ENCODE measurements at regions not wholly inside any gene's neighbourhood (a gene's known extent, or its start where the extent isn't known, plus 50 kb on each side); places are given as distances from the start of the nearest gene placed in this dataset.
"Not testable (repeated sequence)": the region's sequence is repeated elsewhere in the genome, so short reads cannot be mapped to it uniquely, and the experiment has no call there.

- intact Hi-C loops (cut with micrococcal nuclease), result not testable (repeated sequence)
These were observed 220.9 kb upstream of the VKORC1L1 start for GRCh38 chr7:65651826-65652592.

DNA sequence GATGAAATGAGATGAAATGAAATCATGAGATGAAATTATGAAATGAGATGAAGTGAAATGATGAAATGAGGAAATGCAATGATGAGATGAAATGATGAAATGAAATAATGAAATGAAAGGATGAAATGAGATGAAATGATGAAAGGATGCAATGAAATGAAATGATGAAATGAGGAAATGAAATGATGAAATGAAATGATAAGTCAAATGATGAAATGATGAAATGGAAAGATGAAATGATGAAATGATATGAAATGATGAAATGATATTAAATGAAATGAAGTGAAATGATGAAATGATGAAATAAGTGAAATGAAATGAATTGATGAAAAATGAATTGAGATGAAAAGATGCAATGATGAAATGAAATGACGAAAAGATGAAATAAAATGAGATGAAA is 220.2 kb upstream of the VKORC1L1 start:
- H4K91ac ChIP-seq (ENCODE audit: insufficient read depth, low read depth, low read length); H2AK9ac ChIP-seq (replicated peaks; ENCODE audit: low read depth, low read length, poor library complexity); H3K56ac ChIP-seq (ENCODE audit: extremely low read depth, insufficient read depth, low read length); H3K79me1 ChIP-seq (ENCODE audit: low read depth in 1 of 2, low read length in 2 of 2); intact Hi-C loops (cut with micrococcal nuclease); H3K4ac ChIP-seq (ENCODE audit: low read depth, low read length); H2AK5ac ChIP-seq (ENCODE audit: low read depth, low read length); H2BK5ac ChIP-seq (ENCODE audit: low read depth, low read length, poor library complexity, severe bottlenecking); CTCF ChIA-PET; H3K27me3 ChIP-seq (ENCODE audit: control insufficient read depth, insufficient read depth, low read length); H3K4me1 ChIP-seq (ENCODE audit: control insufficient read depth, insufficient read depth, low read length); DNase-seq; in situ Hi-C loops (cut with MboI; ENCODE audit: low sequenced_read_pairs); H3K9me3 ChIP-seq (ENCODE audit: control insufficient read depth, insufficient read depth, low read length); BruUV-seq (replicated peaks); H2BK20ac ChIP-seq (ENCODE audit: low read depth, low read length); H4K5ac ChIP-seq (ENCODE audit: low read depth, low read length); H3K18ac ChIP-seq (ENCODE audit: low read depth, low read length); H2AFZ ChIP-seq (replicated peaks; ENCODE audit: low read length, poor library complexity); H3K4me2 ChIP-seq (ENCODE audit: low read depth, low read length); H3K14ac ChIP-seq (replicated peaks; ENCODE audit: low read depth, low read length); H3K23ac ChIP-seq (ENCODE audit: low read depth, low read length); H3K27ac ChIP-seq (ENCODE audit: insufficient read depth, low read length); H3K9me1 ChIP-seq (ENCODE audit: insufficient read depth, low read length); ATAC-seq (ENCODE audit: low read depth); H3K4me3 ChIP-seq (ENCODE audit: insufficient read depth, low read depth, low read length); H4K8ac ChIP-seq (ENCODE audit: low read depth in 2 of 2, low read length in 2 of 2); dilution Hi-C loops (cut with HindIII; ENCODE audit: low sequenced_read_pairs, unreplicated experiment); H3K36me3 ChIP-seq (ENCODE audit: control insufficient read depth, insufficient read depth, low read length); H2BK120ac ChIP-seq (ENCODE audit: low read depth, low read length); POLR2A ChIA-PET (ENCODE audit: unreplicated experiment); H2BK15ac ChIP-seq (ENCODE audit: low read depth, low read length); H4K20me1 ChIP-seq (ENCODE audit: insufficient read depth, low read length); H3K9ac ChIP-seq (ENCODE audit: low read depth, low read length): not testable (repeated sequence)
- WGBS, 2 experiments (ENCODE audit: extremely low coverage in 2 of 2, insufficient read length in 1 of 2), result no CpG with 5 or more reads among the region's 1 CpG

More at GRCh38 chr7:65651826-65652592, 220.9 kb upstream of the VKORC1L1 start:
- H2AK9ac ChIP-seq (replicated peaks; ENCODE audit: low read depth, low read length, poor library complexity); H3K27ac ChIP-seq (ENCODE audit: insufficient read depth, low read length); CTCF ChIA-PET; POLR2A ChIA-PET (ENCODE audit: unreplicated experiment); H3K4ac ChIP-seq (ENCODE audit: low read depth, low read length); H2AK5ac ChIP-seq (ENCODE audit: low read depth, low read length); H2BK15ac ChIP-seq (ENCODE audit: low read depth, low read length); H4K8ac ChIP-seq (ENCODE audit: low read depth in 2 of 2, low read length in 2 of 2); H2BK20ac ChIP-seq (ENCODE audit: low read depth, low read length); H3K9ac ChIP-seq (ENCODE audit: low read depth, low read length); H3K9me3 ChIP-seq (ENCODE audit: control insufficient read depth, insufficient read depth, low read length); H3K4me3 ChIP-seq (ENCODE audit: insufficient read depth, low read depth, low read length); ATAC-seq (ENCODE audit: low read depth); H4K5ac ChIP-seq (ENCODE audit: low read depth, low read length); H3K79me1 ChIP-seq (ENCODE audit: low read depth in 1 of 2, low read length in 2 of 2); BruUV-seq (replicated peaks); dilution Hi-C loops (cut with HindIII; ENCODE audit: low sequenced_read_pairs, unreplicated experiment); H3K56ac ChIP-seq (ENCODE audit: extremely low read depth, insufficient read depth, low read length); H3K23ac ChIP-seq (ENCODE audit: low read depth, low read length); DNase-seq; H2BK5ac ChIP-seq (ENCODE audit: low read depth, low read length, poor library complexity, severe bottlenecking); in situ Hi-C loops (cut with MboI; ENCODE audit: low sequenced_read_pairs); H4K20me1 ChIP-seq (ENCODE audit: insufficient read depth, low read length); H3K9me1 ChIP-seq (ENCODE audit: insufficient read depth, low read length); H3K14ac ChIP-seq (replicated peaks; ENCODE audit: low read depth, low read length); H3K36me3 ChIP-seq (ENCODE audit: control insufficient read depth, insufficient read depth, low read length); H3K18ac ChIP-seq (ENCODE audit: low read depth, low read length); H3K27me3 ChIP-seq (ENCODE audit: control insufficient read depth, insufficient read depth, low read length); H2AFZ ChIP-seq (replicated peaks; ENCODE audit: low read length, poor library complexity); H3K4me1 ChIP-seq (ENCODE audit: control insufficient read depth, insufficient read depth, low read length); H2BK120ac ChIP-seq (ENCODE audit: low read depth, low read length); H4K91ac ChIP-seq (ENCODE audit: insufficient read depth, low read depth, low read length); H3K4me2 ChIP-seq (ENCODE audit: low read depth, low read length): not testable (repeated sequence)

All from IMR-90 (cell line).